ENCODE measurements at regions not wholly inside any gene's neighbourhood (a gene's known extent, or its start where the extent isn't known, plus 50 kb on each side); places are given as distances from the start of the nearest gene placed in this dataset.

GRCh38 chr17:36840796-36841195, 96.5 kb upstream of the LHX1 start:
- H3K27ac ChIP-seq = no peak overlapping the region
- no peak overlapping the region for H2AFZ ChIP-seq
- no peaks in the 10 kb centered on the region for H3K27me3 ChIP-seq (ENCODE audit: control insufficient read depth, insufficient read depth, low read length)
- H3K36me3 ChIP-seq (ENCODE audit: control insufficient read depth, insufficient read depth, low read length) = no peaks in the 10 kb centered on the region
- H3K4me2 ChIP-seq (ENCODE audit: low read length) = no peak overlapping the region
- no peak overlapping the region for H3K4me3 ChIP-seq (ENCODE audit: low read depth, low read length)
- no peak for TF ChIP-seq CTCF (IDR thresholded peaks at IDR 0.05)
- no peaks in the 10 kb centered on the region for H3K79me2 ChIP-seq
- no peaks in the 10 kb centered on the region for H3K4me1 ChIP-seq
- no peak overlapping the region for H3K9ac ChIP-seq
- H3K9me3 ChIP-seq (ENCODE audit: control insufficient read depth, low read length) = no peaks in the 10 kb centered on the region

DNA sequence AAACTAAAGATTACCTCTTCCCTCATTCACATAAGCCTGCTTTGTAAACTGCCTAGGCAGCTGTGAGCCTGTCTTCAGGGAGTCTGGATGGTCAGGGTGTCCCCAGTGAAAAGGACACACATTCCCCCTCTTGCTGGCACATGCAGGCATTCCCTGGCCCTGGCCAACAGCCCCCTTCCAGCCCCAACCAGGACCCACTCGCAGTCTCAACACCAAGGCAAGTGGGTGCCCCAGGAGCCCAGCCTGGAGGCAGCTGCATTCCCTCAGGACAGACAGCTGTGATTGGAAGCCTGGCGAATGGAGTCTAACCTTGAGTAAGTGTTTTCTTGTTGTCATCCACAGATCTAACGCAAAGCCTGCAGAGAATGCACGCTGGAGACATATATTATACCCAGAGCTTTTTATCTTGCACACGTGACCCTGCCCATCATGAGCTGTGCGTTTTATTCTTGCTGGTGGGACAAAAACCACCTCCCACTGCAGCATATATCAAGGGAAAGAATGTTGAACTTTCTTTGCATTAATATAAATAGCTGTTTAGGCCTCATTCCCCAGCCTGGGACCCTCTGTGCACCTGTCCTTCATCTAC, 95.0 kb upstream of the LHX1 start:
- Histone ChIP-seq H3K27ac (no peak overlapping the region), H3K9ac (no peak overlapping the region), H2AFZ (no peak overlapping the region), H3K27me3 (ENCODE audit: control insufficient read depth, insufficient read depth, low read length) (no peaks in the 10 kb centered on the region), H3K4me2 (ENCODE audit: low read length) (no peak overlapping the region), H3K79me2 (no peaks in the 10 kb centered on the region), H3K4me3 (ENCODE audit: low read depth, low read length) (no peak overlapping the region), H3K4me1 (no peaks in the 10 kb centered on the region), H3K36me3 (ENCODE audit: control insufficient read depth, insufficient read depth, low read length) (no peaks in the 10 kb centered on the region), H3K9me3 (ENCODE audit: control insufficient read depth, low read length) (no peaks in the 10 kb centered on the region)
- no peak for TF ChIP-seq CTCF (IDR thresholded peaks at IDR 0.05)

- H3K27me3 ChIP-seq (ENCODE audit: control insufficient read depth, insufficient read depth, low read length) = no peaks in the 10 kb centered on the region
- H3K4me2 ChIP-seq (ENCODE audit: low read length) = no peak overlapping the region
- H2AFZ ChIP-seq = no peak overlapping the region
- no peak for TF ChIP-seq CTCF (IDR thresholded peaks at IDR 0.05)
- H3K9me3 ChIP-seq (ENCODE audit: control insufficient read depth, low read length) = no peaks in the 10 kb centered on the region
- no peaks in the 10 kb centered on the region for H3K79me2 ChIP-seq
- H3K36me3 ChIP-seq (ENCODE audit: control insufficient read depth, insufficient read depth, low read length) = no peaks in the 10 kb centered on the region
- no peak overlapping the region for H3K9ac ChIP-seq
- no peak overlapping the region for H3K4me3 ChIP-seq (ENCODE audit: low read depth, low read length)
- H3K27ac ChIP-seq = no peak overlapping the region
- no peaks in the 10 kb centered on the region for H3K4me1 ChIP-seq
Measured at GRCh38 chr17:36842963-36843558, 94.2 kb upstream of the LHX1 start.

GRCh38 chr17:36844013-36844412, 93.3 kb upstream of the LHX1 start:
- Histone ChIP-seq H3K36me3 (ENCODE audit: control insufficient read depth, insufficient read depth, low read length) (no peaks in the 10 kb centered on the region), H3K4me1 (no peaks in the 10 kb centered on the region), H3K27ac (no peak overlapping the region), H3K4me3 (ENCODE audit: low read depth, low read length) (no peak overlapping the region), H2AFZ (no peak overlapping the region), H3K9me3 (ENCODE audit: control insufficient read depth, low read length) (no peaks in the 10 kb centered on the region), H3K79me2 (no peaks in the 10 kb centered on the region), H3K9ac (no peak overlapping the region), H3K4me2 (ENCODE audit: low read length) (no peak overlapping the region), H3K27me3 (ENCODE audit: control insufficient read depth, insufficient read depth, low read length) (no peaks in the 10 kb centered on the region)
- TF ChIP-seq CTCF (IDR thresholded peaks at IDR 0.05) = no peak

- no peaks in the 10 kb centered on the region for H3K79me2 ChIP-seq
- no peak overlapping the region for H2AFZ ChIP-seq
- no peak overlapping the region for H3K4me2 ChIP-seq (ENCODE audit: low read length)
- TF ChIP-seq CTCF (IDR thresholded peaks at IDR 0.05) = no peak
- no peaks in the 10 kb centered on the region for H3K9me3 ChIP-seq (ENCODE audit: control insufficient read depth, low read length)
- H3K27me3 ChIP-seq (ENCODE audit: control insufficient read depth, insufficient read depth, low read length) = no peaks in the 10 kb centered on the region
- H3K4me1 ChIP-seq = no peaks in the 10 kb centered on the region
- no peak overlapping the region for H3K27ac ChIP-seq
- no peak overlapping the region for H3K9ac ChIP-seq
- no peaks in the 10 kb centered on the region for H3K36me3 ChIP-seq (ENCODE audit: control insufficient read depth, insufficient read depth, low read length)
- H3K4me3 ChIP-seq (ENCODE audit: low read depth, low read length) = no peak overlapping the region
Measured at GRCh38 chr17:36844601-36845000, 92.7 kb upstream of the LHX1 start.
